ENCODE measurements at regions not wholly inside any gene's neighbourhood (a gene's known extent, or its start where the extent isn't known, plus 50 kb on each side); places are given as distances from the start of the nearest gene placed in this dataset.

DNA sequence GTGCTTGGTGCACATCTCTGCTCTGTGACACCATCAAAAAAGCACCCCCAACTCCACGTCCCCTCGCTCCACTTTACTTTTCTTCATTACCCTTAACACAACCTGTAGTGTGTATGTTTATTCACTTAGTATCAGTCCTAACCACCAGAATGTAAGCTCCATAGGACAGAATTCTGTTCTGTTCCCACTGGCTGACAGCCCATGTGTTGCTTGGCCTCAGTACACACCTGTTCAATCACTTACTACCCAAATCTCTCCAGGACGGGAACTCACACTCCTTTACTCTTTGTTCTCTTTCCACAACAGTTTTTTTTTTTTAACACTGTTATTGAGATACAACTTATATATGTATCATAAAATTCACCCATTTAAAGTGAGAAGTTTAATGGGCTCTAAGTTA, 119.6 kb downstream of the MAF start (continued):
- TF ChIP-seq, protein P1, sequence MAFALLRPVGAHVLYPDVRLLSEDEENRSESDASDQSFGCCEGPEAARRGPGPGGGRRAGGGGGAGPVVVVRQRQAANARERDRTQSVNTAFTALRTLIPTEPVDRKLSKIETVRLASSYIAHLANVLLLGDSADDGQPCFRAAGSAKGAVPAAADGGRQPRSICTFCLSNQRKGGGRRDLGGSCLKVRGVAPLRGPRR (CRISPR knock-in tag; IDR thresholded peaks at IDR 0.05) = no peak

DNA sequence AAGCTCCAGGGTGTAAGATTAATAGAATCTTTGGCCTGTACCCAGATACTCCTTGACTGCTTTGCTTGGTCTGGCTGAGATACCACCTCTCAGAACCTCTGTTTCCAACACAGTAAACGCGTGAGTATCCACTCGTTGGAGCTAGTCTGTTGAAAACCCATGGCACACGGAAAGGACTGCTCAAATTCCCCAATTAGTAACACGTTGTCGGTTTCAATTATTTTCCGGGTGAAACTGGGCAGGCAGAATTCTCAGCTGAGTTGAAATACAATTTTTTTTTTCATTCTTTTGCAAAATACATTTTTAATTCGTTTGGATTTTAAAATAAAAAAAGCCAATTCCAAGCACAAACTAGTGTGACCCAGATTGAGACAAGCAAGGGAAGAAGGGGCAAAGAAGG, 120.5 kb downstream of the MAF start:
- Histone ChIP-seq H3K9me1 (ENCODE audit: control insufficient read depth, insufficient read depth, low read length) (no peaks in the 10 kb centered on the region), H2AFZ (ENCODE audit: low read depth, low read length) (no peak overlapping the region), H3K4me3 (no peak overlapping the region), H4K20me1 (replicated peaks; ENCODE audit: control insufficient read depth, insufficient read depth, low read length) (no peaks in the 10 kb centered on the region; the same call in 1 of the 2 replicates), H3K27me3 (ENCODE audit: control insufficient read depth in 2 of 2, insufficient read depth in 2 of 2, low read length in 2 of 2) (peaks cover 0 to 16% of the 10 kb centered on the region in 2 experiments; a peak in 1 of 5 replicates), H3K4me2 (ENCODE audit: insufficient read depth, low read length) (no peak overlapping the region), H3K4me1 (replicated peaks in 1 of 2; ENCODE audit: control insufficient read depth in 2 of 2, insufficient read depth in 2 of 2, low read length in 2 of 2) (no peaks in the 10 kb centered on the region; a peak in 1 of 5 replicates), H3K9ac (ENCODE audit: insufficient read depth in 1 of 2, low read depth in 2 of 2, low read length in 2 of 2) (no peak overlapping the region), H3K79me2 (ENCODE audit: control insufficient read depth, insufficient read depth, low read length) (no peaks in the 10 kb centered on the region), H3K27ac (ENCODE audit: extremely low read depth, low read depth, low read length) (no peak overlapping the region), H3K36me3 (ENCODE audit: control insufficient read depth, insufficient read depth, low read length) (no peaks in the 10 kb centered on the region), H3K9me3 (replicated peaks; ENCODE audit: control insufficient read depth, insufficient read depth, low read depth, low read length) (no peaks in the 10 kb centered on the region)
- no peak for DNase-seq (ENCODE audit: extremely low read depth in 1 of 4, low spot score in 3 of 4)
- TF ChIP-seq NONO (IDR thresholded peaks at IDR 0.05; ENCODE audit: low read depth in 2 of 2, low read length in 1 of 2) (no peak), GABPA (tag; conservative IDR thresholded peaks at IDR 0.05; ENCODE audit: low read depth) (no peak), SMARCE1 (IDR thresholded peaks at IDR 0.05) (no peak), SLC30A9 (CRISPR knock-in tag; IDR thresholded peaks at IDR 0.05) (no peak), PHB2 (IDR thresholded peaks at IDR 0.05; ENCODE audit: low read depth) (no peak), ADNP (tag; IDR thresholded peaks at IDR 0.05) (no peak), MCM3 (IDR thresholded peaks at IDR 0.05) (no peak), TEAD1 (CRISPR knock-in tag; IDR thresholded peaks at IDR 0.05) (no peak), BDP1 (IDR thresholded peaks at IDR 0.05; ENCODE audit: insufficient read depth, insufficient read length) (no peak), SIX5 (IDR thresholded peaks at IDR 0.05; ENCODE audit: borderline replicate concordance in 1 of 2, insufficient read depth in 1 of 2, low read depth in 1 of 2, low read length in 2 of 2) (no peak), U2AF2 (optimal IDR thresholded peaks at IDR 0.05; ENCODE audit: low read depth, low read length) (no peak), ZNF316 (IDR thresholded peaks at IDR 0.05) (no peak), SMARCC2 (IDR thresholded peaks at IDR 0.05; ENCODE audit: low read depth) (no peak)
- TF ChIP-seq, protein P2, sequence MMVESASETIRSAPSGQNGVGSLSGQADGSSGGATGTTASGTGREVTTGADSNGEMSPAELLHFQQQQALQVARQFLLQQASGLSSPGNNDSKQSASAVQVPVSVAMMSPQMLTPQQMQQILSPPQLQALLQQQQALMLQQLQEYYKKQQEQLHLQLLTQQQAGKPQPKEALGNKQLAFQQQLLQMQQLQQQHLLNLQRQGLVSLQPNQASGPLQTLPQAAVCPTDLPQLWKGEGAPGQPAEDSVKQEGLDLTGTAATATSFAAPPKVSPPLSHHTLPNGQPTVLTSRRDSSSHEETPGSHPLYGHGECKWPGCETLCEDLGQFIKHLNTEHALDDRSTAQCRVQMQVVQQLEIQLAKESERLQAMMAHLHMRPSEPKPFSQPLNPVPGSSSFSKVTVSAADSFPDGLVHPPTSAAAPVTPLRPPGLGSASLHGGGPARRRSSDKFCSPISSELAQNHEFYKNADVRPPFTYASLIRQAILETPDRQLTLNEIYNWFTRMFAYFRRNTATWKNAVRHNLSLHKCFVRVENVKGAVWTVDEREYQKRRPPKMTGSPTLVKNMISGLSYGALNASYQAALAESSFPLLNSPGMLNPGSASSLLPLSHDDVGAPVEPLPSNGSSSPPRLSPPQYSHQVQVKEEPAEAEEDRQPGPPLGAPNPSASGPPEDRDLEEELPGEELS (CRISPR knock-in tag; IDR thresholded peaks at IDR 0.05; ENCODE audit: borderline replicate concordance) = no peak
- no peak for FAIRE-seq
- 0% methylated on average over 8 of the region's 8 CpGs for WGBS (ENCODE audit: insufficient coverage, low coverage, missing lambda C conversion rate)
- intact Hi-C loops (cut with micrococcal nuclease) = no loop called here
- no peak for ATAC-seq
- BruUV-seq (replicated peaks) = no TSS peak
- CTCF ChIA-PET (ENCODE audit: low intra/inter-chr PET ratio) = no interaction called here
- POLR2A ChIA-PET = interaction anchor here (1.5 kb wide), 1 partner anchor 9 kb away, joined by 4 read pairs; no protein-coding TSS in a partner anchor
- in situ Hi-C loops (cut with MboI) = no loop called here
